ENCODE measurements at regions not wholly inside any gene's neighbourhood (a gene's known extent, or its start where the extent isn't known, plus 50 kb on each side); places are given as distances from the start of the nearest gene placed in this dataset.

DNA sequence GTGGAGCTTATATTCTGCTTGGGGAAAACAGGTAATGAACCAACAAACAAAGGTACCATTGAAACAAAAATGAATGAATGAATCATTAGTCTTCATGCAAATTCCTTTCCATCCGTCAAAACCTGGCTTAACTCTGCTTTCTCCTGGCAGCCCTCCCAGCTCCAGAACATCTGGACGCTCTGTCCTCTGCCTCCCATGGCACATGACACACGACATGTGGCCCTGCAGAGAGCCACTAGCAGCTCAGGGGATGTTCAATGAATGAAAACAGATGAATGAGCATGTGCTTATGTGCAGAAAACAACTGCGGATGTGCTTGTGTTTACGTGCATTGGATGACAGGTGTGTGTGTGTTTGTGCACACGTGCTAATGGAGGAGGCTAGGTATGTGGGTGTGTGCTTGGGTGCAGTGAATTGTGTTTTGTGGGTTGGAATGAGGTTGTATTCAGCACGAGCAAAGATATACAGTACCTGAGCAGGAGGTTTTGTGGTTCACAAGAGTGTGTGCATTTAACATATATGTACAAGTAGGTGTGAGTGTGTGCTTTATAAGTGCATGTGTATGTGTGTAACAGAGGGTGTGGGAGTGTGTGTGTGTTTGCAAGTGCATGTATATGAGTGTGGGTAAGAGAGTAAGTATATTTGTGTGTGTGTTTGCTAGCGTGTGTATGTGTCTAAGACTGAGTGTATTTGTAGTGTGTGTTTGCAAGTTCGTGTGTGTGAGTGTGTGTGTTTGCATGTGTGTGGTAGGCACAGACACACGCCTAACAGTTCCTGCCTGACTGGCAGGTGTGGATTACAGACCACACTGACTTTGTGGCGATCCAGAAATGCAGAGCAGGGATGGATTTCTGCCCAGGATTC lies 374.1 kb upstream of the SULF2 start:
- DNase-seq (ENCODE audit: low read depth): no peak
- TF ChIP-seq, protein P1, sequence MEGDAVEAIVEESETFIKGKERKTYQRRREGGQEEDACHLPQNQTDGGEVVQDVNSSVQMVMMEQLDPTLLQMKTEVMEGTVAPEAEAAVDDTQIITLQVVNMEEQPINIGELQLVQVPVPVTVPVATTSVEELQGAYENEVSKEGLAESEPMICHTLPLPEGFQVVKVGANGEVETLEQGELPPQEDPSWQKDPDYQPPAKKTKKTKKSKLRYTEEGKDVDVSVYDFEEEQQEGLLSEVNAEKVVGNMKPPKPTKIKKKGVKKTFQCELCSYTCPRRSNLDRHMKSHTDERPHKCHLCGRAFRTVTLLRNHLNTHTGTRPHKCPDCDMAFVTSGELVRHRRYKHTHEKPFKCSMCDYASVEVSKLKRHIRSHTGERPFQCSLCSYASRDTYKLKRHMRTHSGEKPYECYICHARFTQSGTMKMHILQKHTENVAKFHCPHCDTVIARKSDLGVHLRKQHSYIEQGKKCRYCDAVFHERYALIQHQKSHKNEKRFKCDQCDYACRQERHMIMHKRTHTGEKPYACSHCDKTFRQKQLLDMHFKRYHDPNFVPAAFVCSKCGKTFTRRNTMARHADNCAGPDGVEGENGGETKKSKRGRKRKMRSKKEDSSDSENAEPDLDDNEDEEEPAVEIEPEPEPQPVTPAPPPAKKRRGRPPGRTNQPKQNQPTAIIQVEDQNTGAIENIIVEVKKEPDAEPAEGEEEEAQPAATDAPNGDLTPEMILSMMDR (IDR thresholded peaks at IDR 0.05; ENCODE audit: low read depth, low read length, missing control alignments): no peak
- H3K4me3 ChIP-seq (ENCODE audit: low read depth, low read length): no peak overlapping the region

DNA sequence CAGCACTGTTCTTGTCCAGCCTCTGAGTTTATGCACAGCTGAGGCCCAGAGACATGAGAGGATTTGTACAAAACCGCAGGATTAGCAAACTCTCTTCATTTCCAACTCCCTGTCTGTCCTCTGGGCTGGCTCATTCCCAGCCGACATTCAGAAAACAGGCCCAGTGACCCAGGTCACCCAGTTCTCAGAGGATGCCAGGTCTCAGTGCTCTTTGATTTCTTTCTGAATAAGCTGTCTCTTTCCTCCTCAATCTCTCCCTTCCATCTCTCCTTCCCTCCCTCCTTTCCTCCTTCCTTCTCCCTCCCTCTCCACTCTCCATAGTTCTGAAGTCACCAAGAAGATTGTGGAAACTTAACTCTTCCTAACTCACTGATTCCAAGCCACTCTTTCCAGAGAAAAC lies 372.7 kb upstream of the SULF2 start:
- no peak for DNase-seq (ENCODE audit: low read depth)
- no peak overlapping the region for H3K4me3 ChIP-seq (ENCODE audit: low read depth, low read length)
- TF ChIP-seq, protein P1 (IDR thresholded peaks at IDR 0.05; ENCODE audit: low read depth, low read length, missing control alignments): no peak

DNA sequence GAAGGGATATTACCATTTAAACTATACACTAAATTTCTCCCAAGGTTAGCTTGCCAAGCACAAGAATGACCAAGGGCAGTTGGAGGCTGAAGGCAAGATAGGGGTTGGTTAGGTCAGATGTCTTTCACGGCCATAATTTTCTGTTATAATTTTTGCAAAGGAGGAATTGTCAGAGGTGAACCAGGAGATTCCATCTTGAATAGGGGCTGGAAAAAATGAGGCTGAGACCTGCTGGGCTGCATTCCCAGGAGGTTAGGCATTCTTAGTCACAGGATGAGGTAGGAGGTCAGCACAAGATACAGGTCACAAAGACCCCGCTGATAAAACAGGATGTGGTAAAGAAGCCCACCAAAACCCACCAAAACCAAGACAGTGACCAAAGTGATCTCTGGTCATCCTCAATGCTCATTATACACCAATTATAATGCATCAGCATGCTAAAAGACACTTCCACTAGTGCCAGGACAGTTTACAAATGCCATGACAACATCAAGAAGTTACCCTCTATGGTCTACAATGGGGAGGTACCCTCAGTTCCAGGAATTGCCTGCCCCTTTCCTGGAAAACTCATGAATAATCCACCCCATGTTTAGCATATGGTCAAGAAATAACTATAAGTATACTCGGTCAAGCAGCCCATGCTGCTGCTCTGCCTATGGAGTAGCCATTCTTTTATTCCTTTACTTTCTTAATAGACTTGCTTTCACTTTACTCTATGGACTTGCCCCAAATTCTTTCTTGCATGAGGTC lies 371.8 kb upstream of the SULF2 start:
- TF ChIP-seq, protein P1 (IDR thresholded peaks at IDR 0.05; ENCODE audit: low read depth, low read length, missing control alignments): no peak
- no peak overlapping the region for H3K4me3 ChIP-seq (ENCODE audit: low read depth, low read length)
- DNase-seq (ENCODE audit: low read depth): no peak

DNA sequence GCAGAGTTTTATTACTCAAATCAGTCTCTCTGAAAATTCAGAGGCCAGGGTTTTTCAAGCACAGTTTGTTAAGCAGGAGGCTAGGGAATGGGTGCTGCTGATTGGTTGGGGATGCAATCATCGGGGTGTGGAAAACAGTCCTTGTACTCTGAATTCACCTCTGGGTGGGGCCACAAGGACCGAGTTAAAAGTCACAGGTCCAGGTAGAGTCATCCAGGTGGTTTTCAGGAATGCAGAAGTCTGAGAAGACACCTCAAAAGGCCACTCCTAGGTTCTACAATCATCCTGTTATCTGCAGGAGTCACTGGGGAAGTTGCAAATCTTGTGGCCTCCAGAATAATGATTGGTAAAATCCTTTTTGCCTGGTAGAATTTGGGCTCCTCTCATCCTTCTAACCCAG lies 371.2 kb upstream of the SULF2 start:
- no peak for DNase-seq (ENCODE audit: low read depth)
- no peak overlapping the region for H3K4me3 ChIP-seq (ENCODE audit: low read depth, low read length)
- TF ChIP-seq, protein P1 (IDR thresholded peaks at IDR 0.05; ENCODE audit: low read depth, low read length, missing control alignments): no peak

DNA sequence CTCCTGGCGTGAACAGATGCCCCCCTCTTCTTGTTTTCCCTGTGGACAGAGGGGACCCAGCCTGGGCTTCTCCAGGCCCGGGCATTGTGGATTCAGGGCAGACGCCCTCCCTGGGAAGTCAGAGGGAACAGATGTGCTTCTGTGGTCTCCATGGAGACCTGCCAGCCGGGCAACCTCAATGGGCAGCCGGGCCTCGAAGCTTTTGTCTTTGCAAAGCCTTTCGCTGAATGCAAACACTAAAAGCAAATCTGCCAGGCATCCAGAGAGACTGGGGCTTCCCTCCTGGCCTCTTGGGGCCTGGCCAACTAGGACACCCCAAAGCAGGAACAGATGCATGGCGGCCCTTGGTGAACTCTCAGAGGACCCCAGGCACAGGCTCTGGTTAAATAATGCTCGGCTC lies 370.0 kb upstream of the SULF2 start:
- TF ChIP-seq, protein P1 (IDR thresholded peaks at IDR 0.05; ENCODE audit: low read depth, low read length, missing control alignments): no peak
- DNase-seq (ENCODE audit: low read depth): no peak
- H3K4me3 ChIP-seq (ENCODE audit: low read depth, low read length): no peak overlapping the region

DNA sequence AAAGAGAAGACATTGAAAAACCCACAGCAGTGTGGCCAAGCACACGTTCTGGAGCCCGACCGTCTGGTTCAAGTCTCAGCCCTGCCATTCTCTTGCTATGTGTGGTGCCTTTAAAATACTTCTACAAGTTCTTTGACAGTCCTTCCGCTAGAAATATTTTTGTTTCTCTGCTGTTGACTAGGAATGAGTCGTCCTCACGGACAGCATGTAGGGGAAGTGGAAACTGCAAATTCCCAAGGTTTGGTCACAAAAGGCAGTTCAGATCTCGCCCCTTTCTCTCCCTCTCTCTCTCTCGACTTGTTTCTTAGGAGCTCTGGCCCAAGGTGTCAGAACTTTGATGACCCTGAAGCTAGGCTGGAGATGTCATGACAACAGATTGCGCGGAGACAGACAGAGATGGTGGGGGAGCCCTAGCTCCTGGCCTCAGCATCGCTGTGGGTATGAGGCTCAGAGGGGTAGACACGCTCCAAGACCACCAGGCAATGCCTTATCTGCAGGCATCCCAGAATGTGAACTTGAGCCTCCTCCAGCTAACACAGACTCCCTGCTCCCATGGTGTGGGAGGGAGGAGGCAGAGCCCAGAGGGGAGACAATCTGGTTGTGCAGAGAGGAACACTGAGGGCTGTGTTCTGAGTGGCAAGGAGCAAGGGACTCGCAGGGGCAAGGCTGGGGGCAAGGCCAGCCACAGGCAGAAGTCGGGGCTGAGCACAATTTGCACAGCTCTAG lies 368.9 kb upstream of the SULF2 start:
- DNase-seq (ENCODE audit: low read depth): no peak
- no peak overlapping the region for H3K4me3 ChIP-seq (ENCODE audit: low read depth, low read length)
- TF ChIP-seq, protein P1 (IDR thresholded peaks at IDR 0.05; ENCODE audit: low read depth, low read length, missing control alignments): no peak

All from GM12864 (cell line).